ENCODE measurements at regions not wholly inside any gene's neighbourhood (a gene's known extent, or its start where the extent isn't known, plus 50 kb on each side); places are given as distances from the start of the nearest gene placed in this dataset.
A peak's percentile ranks its signal among the peaks of the same experiment; 100 is the strongest.

- DNase-seq (ENCODE audit: low read depth): no peak
These were observed 235.4 kb downstream of the OR13H1 start for GRCh38 chrX:131779306-131779705.

DNA sequence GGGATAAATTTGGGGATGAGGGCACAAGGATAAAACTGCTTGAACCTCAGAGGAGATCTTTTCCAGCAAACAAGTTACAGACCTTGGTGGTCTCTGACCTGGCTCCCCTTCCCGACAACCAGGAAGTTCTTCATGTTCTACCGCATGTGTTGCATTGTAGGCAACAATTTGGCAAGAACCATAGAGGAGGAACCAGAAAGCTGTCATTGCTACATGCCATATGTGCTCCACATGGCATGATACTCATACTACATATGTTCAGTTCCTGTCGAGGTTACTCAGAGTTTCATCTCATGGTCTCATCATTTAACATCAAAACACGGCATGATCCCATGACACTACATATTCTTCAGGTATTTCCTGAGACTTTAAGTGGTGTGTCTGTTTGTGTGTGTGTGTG, 235.9 kb downstream of the OR13H1 start:
- no peak for DNase-seq (ENCODE audit: low read depth)

- DNase-seq (ENCODE audit: low read depth): no peak
These were observed 238.8 kb downstream of the OR13H1 start for GRCh38 chrX:131782646-131783045.

- DNase-seq (ENCODE audit: low read depth): no peak
These were observed 239.4 kb upstream of the STK26 start for GRCh38 chrX:131783555-131784308.

GRCh38 chrX:131789664-131790063, 233.4 kb upstream of the STK26 start:
- no peak for DNase-seq (ENCODE audit: low read depth)

- no peak for DNase-seq (ENCODE audit: low read depth)
These were observed 231.3 kb upstream of the STK26 start for GRCh38 chrX:131791608-131792355.

DNA sequence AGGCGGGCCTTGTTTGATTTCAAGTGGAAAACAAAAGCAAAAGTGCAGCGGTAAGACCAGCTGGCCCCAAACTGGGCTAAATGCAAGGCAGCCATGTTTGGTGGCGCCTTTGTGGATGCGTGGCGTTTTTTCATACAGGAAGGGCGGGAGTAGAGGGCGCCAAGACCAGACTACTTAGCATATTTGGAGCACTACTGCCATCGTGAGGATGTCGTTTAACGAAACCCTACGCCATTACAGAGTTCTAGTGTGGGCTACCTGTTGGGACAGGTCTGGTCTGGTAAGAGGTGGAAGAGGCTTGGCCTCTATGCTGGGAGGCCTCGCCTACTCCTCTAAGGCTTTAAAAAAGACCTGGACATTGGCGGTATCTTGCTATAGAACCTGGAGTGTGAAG, 230.7 kb upstream of the STK26 start:
- no peak for DNase-seq (ENCODE audit: low read depth)

- DNase-seq (ENCODE audit: low read depth): no peak
These were observed 230.2 kb upstream of the STK26 start for GRCh38 chrX:131792789-131793462.

DNA sequence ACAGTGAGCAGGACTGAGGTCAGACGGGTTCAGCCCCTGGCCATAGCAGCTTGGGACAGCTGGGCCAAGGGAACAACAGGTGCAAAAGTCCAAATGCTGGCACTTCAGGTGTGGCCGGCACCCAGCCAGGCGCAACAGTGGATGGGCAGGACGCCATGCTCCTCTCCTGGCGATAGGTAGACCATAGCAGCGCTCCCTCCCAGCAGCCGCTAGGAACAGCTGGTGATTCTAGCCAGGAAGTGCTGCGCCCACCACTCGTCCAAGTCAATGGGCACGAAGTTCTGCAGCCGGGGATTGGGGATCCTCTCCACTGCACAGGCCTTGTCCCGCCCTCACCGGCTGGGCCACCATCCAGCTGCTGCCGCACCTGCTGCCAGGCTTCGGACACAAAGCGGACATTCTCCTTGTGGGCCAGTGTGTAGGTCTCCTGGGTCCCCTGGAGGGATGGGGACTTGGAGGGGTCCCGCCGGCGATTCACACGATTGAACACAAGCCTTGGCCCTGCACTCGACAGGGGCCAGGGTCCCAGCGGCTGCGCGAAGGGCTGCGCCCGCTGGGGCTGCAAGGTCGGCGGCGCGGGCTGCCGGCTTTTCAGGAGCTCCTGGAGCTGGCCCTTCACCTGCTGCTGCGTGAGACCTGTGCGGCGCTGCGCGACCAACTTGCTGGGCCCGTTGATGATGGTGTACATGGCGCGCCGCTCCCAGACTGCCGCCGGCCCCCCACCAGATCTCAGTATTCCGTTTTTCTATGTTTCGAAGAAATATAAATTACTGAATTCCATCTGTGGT, 227.5 kb upstream of the STK26 start:
- no peak for DNase-seq (ENCODE audit: low read depth)

DNA sequence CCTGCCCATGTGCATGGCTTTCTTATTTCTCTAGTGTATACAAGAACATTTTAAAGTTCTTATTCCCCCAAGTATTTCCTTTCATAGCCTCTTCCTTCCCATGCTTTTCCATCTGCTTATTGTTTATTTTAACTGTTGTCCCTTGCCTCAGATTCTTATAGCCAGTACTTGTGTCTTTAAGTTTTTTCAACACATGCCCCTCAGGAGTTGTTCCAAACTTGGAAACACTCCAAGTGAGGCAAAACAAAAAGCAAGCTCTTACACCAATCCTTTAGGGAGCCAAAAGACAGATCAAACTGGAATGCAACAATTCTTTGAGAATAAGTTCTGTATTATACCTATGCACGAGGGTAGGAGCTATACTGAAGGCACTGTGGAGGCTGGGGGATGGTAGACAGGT, 222.0 kb upstream of the STK26 start:
- no peak for DNase-seq (ENCODE audit: low read depth)

DNA sequence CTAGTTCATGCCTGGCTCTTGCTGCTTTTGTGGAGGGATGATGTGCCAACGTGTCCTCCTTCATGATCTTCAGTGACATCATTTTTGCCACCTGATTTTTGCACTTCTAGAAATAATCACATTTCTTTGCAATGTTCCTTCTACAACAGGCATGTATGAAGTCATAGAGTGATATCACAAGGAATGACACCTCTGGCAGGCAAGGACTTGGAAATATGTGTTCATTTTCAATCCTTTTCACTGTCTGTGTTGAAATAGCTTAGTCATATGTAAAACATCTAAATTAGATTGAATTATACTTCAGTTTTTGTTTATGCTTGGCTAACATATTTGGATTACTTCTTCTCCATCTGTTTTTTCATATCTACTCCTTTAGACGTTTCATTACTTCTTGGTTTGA, 221.2 kb upstream of the STK26 start:
- no peak for DNase-seq (ENCODE audit: low read depth)

- DNase-seq (ENCODE audit: low read depth): no peak
These were observed 220.1 kb upstream of the STK26 start for GRCh38 chrX:131802836-131803626.

- no peak for DNase-seq (ENCODE audit: low read depth)
These were observed 210.0 kb upstream of the STK26 start for GRCh38 chrX:131812847-131813825.

- DNase-seq (ENCODE audit: low read depth): no peak
These were observed 206.5 kb upstream of the STK26 start for GRCh38 chrX:131816551-131817136.

- DNase-seq (ENCODE audit: low read depth): no peak
These were observed 204.7 kb upstream of the STK26 start for GRCh38 chrX:131818297-131818936.

DNA sequence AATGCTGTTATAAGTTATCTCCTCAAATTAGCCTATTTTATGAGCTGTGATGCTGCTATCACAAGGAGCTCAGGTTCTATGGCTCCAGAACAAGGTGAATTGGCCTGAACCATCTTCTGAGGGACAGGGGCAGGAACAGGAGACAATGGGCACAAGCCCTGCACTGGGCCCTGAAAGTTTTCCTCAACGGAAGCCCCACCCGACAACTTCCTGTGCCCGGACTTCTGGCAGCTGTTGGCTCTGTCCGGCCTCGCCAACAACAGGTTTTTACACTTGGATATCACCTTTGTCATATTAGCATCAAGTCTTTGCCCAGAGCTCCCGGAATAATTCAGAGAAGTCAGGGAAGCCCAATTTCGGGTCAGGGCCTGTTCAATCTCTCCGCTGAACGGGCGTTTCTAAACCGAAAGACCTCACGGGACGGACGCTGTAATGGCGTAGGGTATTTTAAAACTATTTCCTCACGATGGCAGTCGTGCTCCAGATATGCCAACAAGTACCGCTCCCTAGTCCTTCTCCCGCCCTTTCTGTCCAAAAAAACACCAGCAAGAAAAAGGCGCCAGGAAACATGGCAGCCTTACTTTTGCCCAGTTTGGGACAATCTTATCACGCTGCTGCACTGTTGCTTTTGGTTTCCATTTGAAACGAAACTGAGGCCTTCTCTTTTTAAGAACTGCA, 201.0 kb upstream of the STK26 start:
- no peak for DNase-seq (ENCODE audit: low read depth)

GRCh38 chrX:131826572-131826971, 196.5 kb upstream of the STK26 start:
- no peak for DNase-seq (ENCODE audit: low read depth)

DNA sequence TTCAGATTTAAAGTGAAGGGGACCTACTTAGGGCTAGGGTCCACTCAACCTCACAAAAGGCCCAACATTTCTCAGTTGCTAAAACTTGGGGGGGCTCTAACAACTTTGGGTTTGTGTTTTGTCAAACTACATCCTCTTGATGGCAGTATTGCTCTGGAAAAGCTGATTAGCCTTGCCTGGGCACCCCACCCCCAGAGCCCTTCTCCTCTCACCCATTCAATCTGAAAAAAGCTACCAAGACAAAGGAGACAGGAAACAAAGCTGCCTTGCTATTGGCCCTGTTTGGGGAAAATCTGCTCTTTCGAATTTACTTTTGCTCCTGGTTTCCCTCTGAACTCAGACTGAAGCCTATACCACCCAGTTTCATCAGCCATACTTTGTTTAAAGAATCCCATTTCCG, 195.2 kb upstream of the STK26 start:
- DNase-seq (ENCODE audit: low read depth): peak; percentile 17

DNA sequence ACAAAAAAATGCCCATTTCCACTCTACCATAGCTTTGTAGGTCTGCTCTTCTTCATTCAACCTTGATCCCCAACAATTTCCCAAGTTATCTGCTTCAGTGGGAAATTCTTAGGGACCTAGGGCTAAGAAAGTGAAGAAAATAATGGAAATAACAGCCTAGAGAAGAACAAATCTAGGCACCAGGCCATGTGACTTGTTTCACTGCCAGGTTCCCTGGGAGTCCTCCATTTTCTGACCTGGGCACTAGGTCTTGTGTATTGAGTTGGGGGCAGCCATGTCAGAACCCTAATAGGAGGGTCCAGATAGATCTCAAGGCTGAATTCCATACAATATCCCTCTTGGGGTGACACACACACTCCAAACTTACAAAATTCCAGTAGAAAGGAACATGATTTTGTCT, 194.6 kb upstream of the STK26 start:
- DNase-seq (ENCODE audit: low read depth): no peak

All from HS-27A (cell line).